GM23248 (cell line): ENCODE measurements at regions not wholly inside any gene's neighbourhood (a gene's known extent, or its start where the extent isn't known, plus 50 kb on each side); places are given as distances from the start of the nearest gene placed in this dataset.

Source experiments
- EZH2 ChIP-seq: fragments of 200-600 bp; sonication (generic); IDR thresholded peaks from 2 replicates; pipeline ENCODE4 v1.6.1; 2018; ENCODE audit warnings: antibody characterized with exemption, mild to moderate bottlenecking; ENCODE audit not compliant: insufficient read depth, poor library complexity, severe bottlenecking
- EZH2phosphoT487 ChIP-seq: fragments of 200-600 bp; sonication (generic); IDR thresholded peaks from 2 replicates; pipeline ENCODE4 v1.6.1; 2018; ENCODE audit warnings: antibody characterized with exemption, moderate library complexity, mild to moderate bottlenecking, low read depth; ENCODE audit not compliant: insufficient read depth

GRCh38 chrX:110853610-110854009, 58.0 kb upstream of the CHRDL1 start:
- TF ChIP-seq EZH2phosphoT487 (no peak), EZH2 (no peak)
